ENCODE measurements at regions not wholly inside any gene's neighbourhood (a gene's known extent, or its start where the extent isn't known, plus 50 kb on each side); places are given as distances from the start of the nearest gene placed in this dataset.

GRCh38 chr14:101058571-101058970 is 155.0 kb upstream of the RTL1 start:
- TF ChIP-seq CTCF (conservative IDR thresholded peaks at IDR 0.05; ENCODE audit: low read length) (no peak), EZH2phosphoT487 (IDR thresholded peaks at IDR 0.05; ENCODE audit: borderline replicate concordance, low read depth, low read length) (no peak)

Data from OCI-LY7 (cell line).